ENCODE measurements at regions not wholly inside any gene's neighbourhood (a gene's known extent, or its start where the extent isn't known, plus 50 kb on each side); places are given as distances from the start of the nearest gene placed in this dataset.

GRCh38 chr1:172980971-172981370 lies 69.8 kb downstream of the TNFSF18 start:
- DNase-seq (ENCODE audit: low read depth in 2 of 2), result no peak

Data from stimulated activated CD4-positive, alpha-beta T cell treated with anti-CD3 and anti-CD28 coated beads, Interleukin-12 subunit alpha, Interleukin-12 subunit beta, amount 100 ng/mL, for 24 hours (primary cell).